GM21526 (cell line): ENCODE measurements at regions not wholly inside any gene's neighbourhood (a gene's known extent, or its start where the extent isn't known, plus 50 kb on each side); places are given as distances from the start of the nearest gene placed in this dataset.

Experiments
- ATAC-seq: cut with Tn5 transposase; IDR thresholded peaks from one replicate; pipeline ENCODE4 v1.9.1; 2021; ENCODE audit warnings: moderate library complexity; ENCODE audit not compliant: unreplicated experiment, low FRiP score

GRCh38 chr5:18091142-18091541, 456.9 kb downstream of the TAF11L14 start:
- ATAC-seq: no peak

GRCh38 chr5:18091758-18092157, 457.5 kb downstream of the TAF11L14 start:
- ATAC-seq: no peak

GRCh38 chr5:18095061-18095460, 460.8 kb downstream of the TAF11L14 start:
- no peak for ATAC-seq

- ATAC-seq: no peak
These were observed 463.6 kb downstream of the TAF11L14 start for GRCh38 chr5:18097817-18098216.

GRCh38 chr5:18098691-18099090, 464.4 kb downstream of the TAF11L14 start:
- no peak for ATAC-seq

GRCh38 chr5:18099261-18099660, 465.0 kb downstream of the TAF11L14 start:
- no peak for ATAC-seq

DNA sequence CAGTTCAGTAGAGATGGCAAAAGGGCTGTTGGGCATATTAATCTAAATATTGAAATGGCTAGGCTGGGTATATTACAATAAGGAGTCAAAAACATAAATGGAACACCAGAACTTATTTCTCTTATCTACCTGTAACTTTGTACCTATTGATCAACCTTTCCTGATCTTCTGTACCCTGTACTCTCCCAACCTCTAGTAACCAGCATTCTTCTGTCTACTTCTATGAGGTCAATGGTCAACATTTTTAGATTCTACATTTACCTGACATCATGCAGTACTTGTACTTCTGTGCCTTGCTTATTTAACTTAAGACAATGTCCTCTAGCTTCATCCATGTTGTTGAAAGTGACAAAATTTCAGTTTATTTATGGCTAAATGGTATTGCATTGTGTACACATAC, 467.3 kb downstream of the TAF11L14 start:
- no peak for ATAC-seq

DNA sequence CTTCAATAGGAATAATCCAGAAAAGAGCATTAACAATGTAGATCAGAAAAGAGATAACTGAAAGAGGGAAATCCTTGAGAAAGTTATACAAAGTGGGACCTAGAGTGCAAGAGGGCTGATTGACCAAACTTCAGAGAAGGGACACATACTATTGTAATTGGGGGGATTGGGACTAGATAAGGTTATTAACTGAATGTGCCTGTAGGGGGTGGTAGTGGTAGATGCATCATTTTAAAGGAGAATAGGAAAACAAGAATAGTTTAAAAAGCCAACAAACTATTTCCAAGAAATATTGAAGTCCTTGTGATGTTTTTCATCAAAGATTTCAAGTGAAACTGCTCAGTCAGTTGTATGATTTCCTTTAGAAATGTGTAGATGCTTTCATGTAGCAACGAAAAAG, 468.5 kb downstream of the TAF11L14 start:
- ATAC-seq: no peak

DNA sequence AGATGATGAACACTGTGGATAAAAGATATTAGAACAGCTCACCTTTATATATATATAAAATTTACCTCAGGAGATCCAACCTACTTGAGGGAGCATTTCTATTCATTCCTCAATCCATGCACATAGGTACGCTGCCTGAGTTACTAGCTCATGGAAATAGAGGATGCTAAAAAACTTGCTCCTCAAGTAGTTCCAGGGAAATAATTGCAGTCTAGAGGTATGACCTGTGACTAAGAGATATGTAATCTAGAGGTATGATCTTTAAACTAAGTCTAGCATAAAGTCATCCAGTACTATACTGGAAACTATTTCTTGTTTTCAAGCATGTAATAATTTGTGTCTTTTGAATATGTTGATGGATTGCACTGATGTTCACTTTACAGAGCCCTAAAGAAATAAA, 471.2 kb downstream of the TAF11L14 start:
- no peak for ATAC-seq

GRCh38 chr5:18111906-18112465, 477.7 kb downstream of the TAF11L14 start:
- no peak for ATAC-seq

DNA sequence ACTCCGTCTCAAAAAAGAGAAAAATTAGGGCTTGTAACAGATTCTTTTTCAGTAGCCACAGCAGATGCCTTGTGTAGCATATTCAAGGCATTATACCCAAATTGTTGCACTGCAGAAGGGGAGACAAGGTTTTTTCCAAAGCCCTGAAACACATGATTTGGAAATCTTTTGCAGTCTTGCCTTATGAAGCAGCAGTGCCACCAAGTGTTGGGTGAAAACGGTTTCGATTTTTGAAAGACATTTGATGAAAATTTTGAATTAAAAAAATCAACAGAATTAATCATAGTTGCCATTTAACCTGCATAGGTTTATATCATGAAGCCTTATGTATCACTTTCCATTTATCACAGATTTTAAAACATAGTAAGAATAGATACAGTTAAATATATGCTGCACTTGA, 479.5 kb downstream of the TAF11L14 start:
- ATAC-seq: no peak

DNA sequence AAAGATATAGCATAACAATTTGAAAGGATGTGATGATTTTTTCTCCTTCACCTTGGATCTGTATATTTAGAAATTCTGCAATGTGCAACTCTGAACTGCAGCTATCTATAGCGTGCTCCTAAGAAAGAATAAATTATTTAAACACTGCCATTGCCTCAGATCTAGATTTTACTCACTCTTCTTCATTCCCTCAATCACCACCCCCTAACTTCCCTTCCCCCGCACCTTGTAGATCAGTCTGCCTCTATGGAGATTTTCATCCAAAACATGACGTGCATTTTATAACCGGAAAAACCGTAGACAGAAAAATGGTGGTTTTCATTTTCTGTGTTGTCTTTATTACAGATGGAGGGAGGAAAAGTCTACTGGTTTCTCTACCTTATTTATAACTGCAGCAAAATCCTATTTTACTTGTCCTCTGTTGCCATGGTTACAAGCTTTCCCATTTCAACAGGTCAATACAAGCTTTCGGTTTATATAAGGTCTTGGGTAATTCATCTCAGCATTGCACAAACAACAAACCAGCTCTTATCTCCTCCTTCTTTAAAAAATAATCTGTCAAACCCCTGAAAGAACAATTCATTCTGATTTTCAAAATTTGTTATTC, 480.0 kb downstream of the TAF11L14 start:
- ATAC-seq: no peak

DNA sequence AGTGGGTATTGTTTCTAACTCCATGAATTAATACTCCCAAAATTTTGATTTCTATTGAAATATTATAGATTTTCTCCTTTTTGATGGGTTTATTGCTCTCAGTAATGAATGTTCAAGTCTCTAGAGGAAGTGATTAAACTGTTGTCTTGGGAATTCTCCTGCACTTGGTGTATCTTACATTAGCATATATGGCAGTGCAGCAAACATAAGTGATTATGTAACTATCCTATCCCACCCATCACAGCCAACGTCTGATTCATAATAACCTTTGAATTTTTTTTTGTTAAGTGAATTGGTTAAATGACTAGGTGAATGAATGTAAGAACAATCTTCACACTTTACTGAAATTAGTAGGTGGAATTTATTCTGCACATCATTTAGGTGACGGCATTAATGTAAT, 483.7 kb downstream of the TAF11L14 start:
- no peak for ATAC-seq

- ATAC-seq: no peak
These were observed 485.0 kb downstream of the TAF11L14 start for GRCh38 chr5:18119156-18119785.

DNA sequence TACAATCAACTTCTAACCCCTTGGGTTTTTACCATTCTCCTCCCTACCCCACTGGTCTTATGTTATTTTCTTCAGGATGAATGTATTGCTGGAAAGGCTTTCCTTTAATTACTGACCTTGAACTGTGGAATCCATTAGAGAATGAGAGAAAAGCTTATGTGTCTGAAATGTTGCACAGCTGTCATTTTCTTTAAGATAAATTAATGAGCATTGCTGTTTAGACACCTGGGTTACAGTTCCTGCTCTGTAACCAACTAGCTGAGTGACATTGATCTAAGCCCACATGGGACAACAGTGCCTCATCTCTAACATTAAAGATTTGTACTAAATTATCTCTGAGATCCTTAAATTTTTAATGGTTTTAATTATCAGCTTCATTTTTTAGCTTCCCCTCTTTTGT, 507.0 kb downstream of the TAF11L14 start:
- ATAC-seq: no peak

GRCh38 chr5:18142831-18143230, 508.6 kb downstream of the TAF11L14 start:
- ATAC-seq: no peak

DNA sequence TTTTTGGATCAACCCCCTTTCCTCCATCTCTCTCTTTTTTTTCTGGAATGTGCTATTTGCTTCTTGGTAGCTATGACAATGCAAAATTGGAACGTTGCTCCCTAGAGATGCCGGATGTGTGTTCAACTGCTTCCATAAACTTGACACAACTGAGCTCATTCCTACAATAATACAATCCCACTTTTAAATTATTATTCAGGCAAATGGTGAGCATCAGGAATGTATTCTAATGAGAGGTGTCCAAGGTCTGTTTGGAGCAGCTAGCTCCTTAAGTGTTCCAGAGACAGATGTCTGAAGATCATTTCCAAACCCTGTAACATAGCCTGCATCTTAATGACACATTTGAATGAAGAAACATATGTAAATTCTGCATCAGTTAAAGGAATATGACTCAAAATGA, 518.4 kb downstream of the TAF11L14 start:
- no peak for ATAC-seq

DNA sequence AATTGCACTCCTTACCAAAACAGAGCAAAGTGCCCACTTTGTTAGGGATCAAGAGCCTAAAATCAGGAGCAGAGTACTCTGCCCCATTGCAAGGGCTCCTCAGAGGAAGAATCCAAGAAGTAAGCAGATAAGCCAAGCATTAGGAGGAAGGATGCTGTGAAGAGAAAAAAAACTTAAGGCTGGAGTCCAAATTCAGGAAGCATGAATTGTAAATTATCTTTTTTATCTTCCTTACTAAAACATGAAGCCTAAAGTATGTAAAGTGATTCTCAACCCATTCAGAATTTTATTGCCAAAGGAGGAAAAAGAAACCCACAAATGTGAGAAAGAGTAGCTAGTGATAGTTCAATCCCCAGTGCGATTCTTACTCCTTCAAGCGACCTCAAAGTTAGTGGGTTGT, 523.9 kb downstream of the TAF11L14 start:
- ATAC-seq: no peak

- ATAC-seq: no peak
These were observed 525.1 kb downstream of the TAF11L14 start for GRCh38 chr5:18159331-18159730.

DNA sequence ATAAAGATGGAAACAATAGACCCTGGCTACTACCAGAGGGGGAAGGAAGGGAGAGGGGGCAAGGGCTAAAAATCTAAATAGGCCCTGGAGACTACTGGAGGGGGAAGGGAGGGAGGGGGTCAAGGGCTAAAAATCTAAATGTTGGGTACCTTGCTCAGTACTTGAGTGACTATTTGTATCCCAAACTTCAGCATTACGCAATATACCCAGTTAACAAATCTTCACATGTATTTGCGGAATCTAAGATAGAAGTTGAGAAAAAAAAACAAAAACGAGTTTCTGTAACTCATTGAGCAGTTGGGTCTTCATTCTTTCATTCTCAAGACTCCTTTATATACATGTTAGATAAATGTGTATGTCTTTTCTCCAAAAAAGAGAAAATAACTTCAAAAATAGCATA, 537.4 kb downstream of the TAF11L14 start:
- no peak for ATAC-seq

DNA sequence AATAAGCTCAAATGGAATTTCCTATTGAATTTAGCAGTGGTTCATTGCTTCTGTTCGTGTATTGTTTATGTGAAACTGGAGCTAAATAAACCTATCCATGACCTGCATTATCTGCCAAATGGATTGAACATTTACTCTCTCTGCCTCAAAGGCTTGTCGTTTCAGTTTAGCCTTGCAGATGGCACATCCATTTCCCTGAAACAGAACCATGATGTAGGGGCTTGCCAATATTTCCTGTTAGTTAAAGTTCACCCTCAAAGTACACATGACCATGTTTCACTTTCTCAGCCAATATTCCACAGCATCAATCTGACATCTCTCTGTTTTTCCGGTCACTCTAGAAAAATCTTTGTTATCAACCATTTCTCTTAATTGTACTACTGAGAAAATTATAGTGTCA, 545.3 kb downstream of the TAF11L14 start:
- no peak for ATAC-seq

GRCh38 chr5:18181575-18181974, 547.3 kb downstream of the TAF11L14 start:
- no peak for ATAC-seq
